ENCODE measurements at regions not wholly inside any gene's neighbourhood (a gene's known extent, or its start where the extent isn't known, plus 50 kb on each side); places are given as distances from the start of the nearest gene placed in this dataset.

- Histone ChIP-seq H3K27me3 (no peaks in the 10 kb centered on the region), H3K4me3 (no peak overlapping the region), H3K36me3 (replicated peaks in 1 of 2) (no peaks in the 10 kb centered on the region), H3K9me3 (replicated peaks in 1 of 3) (no peaks in the 10 kb centered on the region), H3K4me1 (replicated peaks in 1 of 2) (no peaks in the 10 kb centered on the region), H3K27ac (no peak overlapping the region)
- intact Hi-C loops (cut with DNase I), result no loop called here
- TF ChIP-seq CTCF (IDR thresholded peaks at IDR 0.05), result no peak
- no peak for TF ChIP-seq POLR2A (IDR thresholded peaks at IDR 0.05)
- no peak for DNase-seq
- 66 to 85% (median 84%) methylated on average over 5 of the region's 5 CpGs for WGBS, 4 donors
Measured at GRCh38 chr2:234374736-234375135, 122.1 kb downstream of the ARL4C start.

- WGBS, 4 donors, result 74 to 91% (median 83%) methylated on average over 8 of the region's 8 CpGs
- TF ChIP-seq CTCF (IDR thresholded peaks at IDR 0.05), result no peak
- no peak for TF ChIP-seq POLR2A (IDR thresholded peaks at IDR 0.05)
- Histone ChIP-seq H3K27ac (no peak overlapping the region), H3K4me1 (replicated peaks in 1 of 2) (no peaks in the 10 kb centered on the region), H3K9me3 (replicated peaks in 1 of 3) (no peaks in the 10 kb centered on the region), H3K27me3 (no peaks in the 10 kb centered on the region), H3K36me3 (replicated peaks in 1 of 2) (no peaks in the 10 kb centered on the region), H3K4me3 (no peak overlapping the region)
- intact Hi-C loops (cut with DNase I), result no loop called here
- no peak for DNase-seq
Measured at GRCh38 chr2:234374150-234374508, 122.8 kb downstream of the ARL4C start.

- no peak for DNase-seq
- intact Hi-C loops (cut with DNase I), result no loop called here
Measured at GRCh38 chr2:234373481-234374149, 123.3 kb downstream of the ARL4C start.

GRCh38 chr2:234373060-234373459 lies 123.8 kb downstream of the ARL4C start:
- WGBS, 4 donors, result 65 to 75% (median 72%) methylated on average over 4 of the region's 4 CpGs
- H3K4me3 ChIP-seq, result no peak overlapping the region
- no peaks in the 10 kb centered on the region for H3K36me3 ChIP-seq (replicated peaks in 1 of 2)
- no peak for TF ChIP-seq CTCF (IDR thresholded peaks at IDR 0.05)
- TF ChIP-seq POLR2A (IDR thresholded peaks at IDR 0.05), result no peak
- no peaks in the 10 kb centered on the region for H3K4me1 ChIP-seq (replicated peaks in 1 of 2)
- no peaks in the 10 kb centered on the region for H3K27me3 ChIP-seq
- intact Hi-C loops (cut with DNase I), result no loop called here
- no peak overlapping the region for H3K27ac ChIP-seq
- H3K9me3 ChIP-seq (replicated peaks in 1 of 3), result no peaks in the 10 kb centered on the region
- DNase-seq, result no peak

More at GRCh38 chr2:234373481-234374149, 123.3 kb downstream of the ARL4C start:
- no peak overlapping the region for H3K4me3 ChIP-seq
- no peak overlapping the region for H3K27ac ChIP-seq
- no peaks in the 10 kb centered on the region for H3K36me3 ChIP-seq (replicated peaks in 1 of 2)
- H3K9me3 ChIP-seq (replicated peaks in 1 of 3), result no peaks in the 10 kb centered on the region
- 68 to 80% (median 72%) methylated on average over 13 of the region's 13 CpGs for WGBS, 4 donors
- H3K27me3 ChIP-seq, result no peaks in the 10 kb centered on the region
- no peaks in the 10 kb centered on the region for H3K4me1 ChIP-seq (replicated peaks in 1 of 2)
- TF ChIP-seq POLR2A (IDR thresholded peaks at IDR 0.05) (no peak), CTCF (IDR thresholded peaks at IDR 0.05) (no peak)
